SK-N-SH treated with all-trans-retinoic acid at 6 μM for 48 hours (cell line): ENCODE measurements at regions not wholly inside any gene's neighbourhood (a gene's known extent, or its start where the extent isn't known, plus 50 kb on each side); places are given as distances from the start of the nearest gene placed in this dataset.

Experiments
- ARNTL ChIP-seq: fragments of 450-650 bp; formaldehyde crosslinking; IDR thresholded peaks from 2 replicates; pipeline ENCODE4 v1.5.0; 2020; ENCODE audit warnings: low read depth, mild to moderate bottlenecking, moderate library complexity, borderline replicate concordance
- BACH2 ChIP-seq: fragments of 250-450 bp; sonication (Bioruptor Pico); IDR thresholded peaks from 2 replicates; pipeline ENCODE4 v1.9.0; 2021; ENCODE audit warnings: mild to moderate bottlenecking, borderline replicate concordance
- RARB ChIP-seq: fragments of 250-450 bp; sonication (Bioruptor Pico); IDR thresholded peaks from 2 replicates; pipeline ENCODE4 v1.8.0; 2021; ENCODE audit warnings: mild to moderate bottlenecking, moderate library complexity
- ZC3H10 ChIP-seq: fragments of 250-450 bp; sonication (Bioruptor Pico); IDR thresholded peaks from 2 replicates; pipeline ENCODE4 v1.5.1; 2021; ENCODE audit warnings: mild to moderate bottlenecking, moderate library complexity
- ZFP30 ChIP-seq: fragments of 450-650 bp; formaldehyde crosslinking; IDR thresholded peaks from 2 replicates; pipeline ENCODE4 v1.5.0; 2022; ENCODE audit warnings: mild to moderate bottlenecking, moderate library complexity
- ZNF565 ChIP-seq: fragments of 450-650 bp; formaldehyde crosslinking; conservative IDR thresholded peaks from 2 replicates; pipeline ENCODE4 v1.5.0; 2020; ENCODE audit warnings: low read depth, mild to moderate bottlenecking, moderate library complexity
- ZNF8 ChIP-seq: fragments of 450-650 bp; formaldehyde crosslinking; IDR thresholded peaks from 2 replicates; pipeline ENCODE4 v1.5.0; 2020; ENCODE audit warnings: mild to moderate bottlenecking, moderate library complexity
- TF ChIP-seq, protein P1 (sequence below): fragments of 250-450 bp; sonication (Bioruptor Pico); IDR thresholded peaks from 2 replicates; pipeline ENCODE4 v1.8.0; 2020; ENCODE audit warnings: mild to moderate bottlenecking, moderate library complexity, borderline replicate concordance
- TF ChIP-seq, protein P2 (sequence below): fragments of 250-450 bp; sonication (Bioruptor Pico); IDR thresholded peaks from 2 replicates; pipeline ENCODE4 v1.5.0; 2020; ENCODE audit warnings: mild to moderate bottlenecking, moderate library complexity

DNA sequence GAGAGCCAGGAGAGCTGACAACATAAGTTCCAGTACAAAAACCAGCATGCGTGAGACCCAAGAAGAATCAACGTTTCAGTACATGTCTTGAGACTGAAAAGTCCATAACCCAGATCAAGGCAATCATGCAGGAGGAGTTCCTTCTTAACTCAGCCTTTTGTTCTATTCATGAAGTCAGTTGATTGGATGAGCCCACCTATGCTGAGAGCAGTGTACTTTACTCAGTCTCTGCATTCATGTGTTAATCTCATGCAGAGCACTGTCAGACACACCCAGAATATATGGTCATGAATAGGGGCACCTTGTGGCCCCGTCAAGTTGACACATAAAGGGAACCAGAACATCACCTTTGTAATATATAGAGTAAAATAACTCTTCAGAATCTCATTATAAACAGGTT lies 653.6 kb upstream of the CNTNAP5 start:
- no peak for TF ChIP-seq RARB (CRISPR knock-in tag)
- no peak for TF ChIP-seq ZFP30
- TF ChIP-seq, protein P1, sequence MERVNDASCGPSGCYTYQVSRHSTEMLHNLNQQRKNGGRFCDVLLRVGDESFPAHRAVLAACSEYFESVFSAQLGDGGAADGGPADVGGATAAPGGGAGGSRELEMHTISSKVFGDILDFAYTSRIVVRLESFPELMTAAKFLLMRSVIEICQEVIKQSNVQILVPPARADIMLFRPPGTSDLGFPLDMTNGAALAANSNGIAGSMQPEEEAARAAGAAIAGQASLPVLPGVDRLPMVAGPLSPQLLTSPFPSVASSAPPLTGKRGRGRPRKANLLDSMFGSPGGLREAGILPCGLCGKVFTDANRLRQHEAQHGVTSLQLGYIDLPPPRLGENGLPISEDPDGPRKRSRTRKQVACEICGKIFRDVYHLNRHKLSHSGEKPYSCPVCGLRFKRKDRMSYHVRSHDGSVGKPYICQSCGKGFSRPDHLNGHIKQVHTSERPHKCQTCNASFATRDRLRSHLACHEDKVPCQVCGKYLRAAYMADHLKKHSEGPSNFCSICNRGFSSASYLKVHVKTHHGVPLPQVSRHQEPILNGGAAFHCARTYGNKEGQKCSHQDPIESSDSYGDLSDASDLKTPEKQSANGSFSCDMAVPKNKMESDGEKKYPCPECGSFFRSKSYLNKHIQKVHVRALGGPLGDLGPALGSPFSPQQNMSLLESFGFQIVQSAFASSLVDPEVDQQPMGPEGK (CRISPR knock-in tag): no peak
- TF ChIP-seq ZNF565: no peak
- TF ChIP-seq, protein P2, sequence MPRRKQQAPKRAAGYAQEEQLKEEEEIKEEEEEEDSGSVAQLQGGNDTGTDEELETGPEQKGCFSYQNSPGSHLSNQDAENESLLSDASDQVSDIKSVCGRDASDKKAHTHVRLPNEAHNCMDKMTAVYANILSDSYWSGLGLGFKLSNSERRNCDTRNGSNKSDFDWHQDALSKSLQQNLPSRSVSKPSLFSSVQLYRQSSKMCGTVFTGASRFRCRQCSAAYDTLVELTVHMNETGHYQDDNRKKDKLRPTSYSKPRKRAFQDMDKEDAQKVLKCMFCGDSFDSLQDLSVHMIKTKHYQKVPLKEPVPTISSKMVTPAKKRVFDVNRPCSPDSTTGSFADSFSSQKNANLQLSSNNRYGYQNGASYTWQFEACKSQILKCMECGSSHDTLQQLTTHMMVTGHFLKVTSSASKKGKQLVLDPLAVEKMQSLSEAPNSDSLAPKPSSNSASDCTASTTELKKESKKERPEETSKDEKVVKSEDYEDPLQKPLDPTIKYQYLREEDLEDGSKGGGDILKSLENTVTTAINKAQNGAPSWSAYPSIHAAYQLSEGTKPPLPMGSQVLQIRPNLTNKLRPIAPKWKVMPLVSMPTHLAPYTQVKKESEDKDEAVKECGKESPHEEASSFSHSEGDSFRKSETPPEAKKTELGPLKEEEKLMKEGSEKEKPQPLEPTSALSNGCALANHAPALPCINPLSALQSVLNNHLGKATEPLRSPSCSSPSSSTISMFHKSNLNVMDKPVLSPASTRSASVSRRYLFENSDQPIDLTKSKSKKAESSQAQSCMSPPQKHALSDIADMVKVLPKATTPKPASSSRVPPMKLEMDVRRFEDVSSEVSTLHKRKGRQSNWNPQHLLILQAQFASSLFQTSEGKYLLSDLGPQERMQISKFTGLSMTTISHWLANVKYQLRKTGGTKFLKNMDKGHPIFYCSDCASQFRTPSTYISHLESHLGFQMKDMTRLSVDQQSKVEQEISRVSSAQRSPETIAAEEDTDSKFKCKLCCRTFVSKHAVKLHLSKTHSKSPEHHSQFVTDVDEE: no peak
- no peak for TF ChIP-seq ZC3H10 (CRISPR knock-in tag)
- TF ChIP-seq BACH2 (CRISPR knock-in tag): no peak
- no peak for TF ChIP-seq ARNTL (CRISPR knock-in tag)
- TF ChIP-seq ZNF8 (CRISPR knock-in tag): no peak
